ENCODE measurements at regions not wholly inside any gene's neighbourhood (a gene's known extent, or its start where the extent isn't known, plus 50 kb on each side); places are given as distances from the start of the nearest gene placed in this dataset.

DNA sequence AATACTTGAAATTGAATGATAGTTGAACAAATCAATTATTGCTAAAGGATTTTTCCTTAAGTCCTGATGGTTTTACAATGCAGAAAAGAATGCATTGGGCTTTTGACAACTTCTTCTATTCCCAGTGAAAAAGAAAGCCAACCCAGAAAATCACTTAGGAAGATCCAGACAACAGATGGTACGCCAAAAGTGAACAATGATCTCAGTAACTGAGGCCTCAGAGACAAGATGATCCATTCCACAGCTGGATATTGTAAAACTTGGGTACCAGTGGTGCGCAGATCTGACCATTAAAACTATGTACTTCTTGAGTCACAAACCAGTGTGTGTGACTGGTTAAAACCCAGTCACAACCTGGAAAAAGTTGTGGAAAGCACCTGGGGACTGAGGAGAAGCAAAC lies 173.5 kb downstream of the ETAA1 start:
- no peak for TF ChIP-seq CTCF (IDR thresholded peaks at IDR 0.05)
- TF ChIP-seq POLR2A (IDR thresholded peaks at IDR 0.05): no peak

Measured in tibial nerve (tissue), 3 donors.